ENCODE measurements at regions not wholly inside any gene's neighbourhood (a gene's known extent, or its start where the extent isn't known, plus 50 kb on each side); places are given as distances from the start of the nearest gene placed in this dataset.

DNA sequence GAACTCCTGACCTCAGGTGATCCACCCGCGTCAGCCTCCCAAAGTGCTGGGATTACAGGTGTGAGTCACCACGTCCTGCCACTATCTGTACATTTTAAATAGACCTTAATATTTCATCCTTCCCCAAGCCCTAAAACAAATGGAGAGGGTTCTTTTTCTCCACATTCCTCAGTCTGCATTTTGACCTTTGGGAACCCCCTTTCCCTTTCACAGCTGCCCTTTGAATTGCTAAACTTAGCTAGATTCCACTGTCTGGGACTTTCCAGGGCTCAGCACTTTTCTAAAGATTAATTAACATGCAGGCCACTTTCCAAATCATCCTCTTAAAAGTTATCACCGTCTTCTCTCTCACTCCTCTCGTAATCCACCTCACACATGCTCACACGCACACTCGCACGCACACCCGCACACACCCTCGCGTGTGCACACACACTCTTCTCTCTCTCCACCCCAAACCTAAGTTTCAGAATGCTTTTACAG is 124.2 kb downstream of the TMCO5A start:
- TF ChIP-seq POLR2AphosphoS5 (IDR thresholded peaks at IDR 0.05) (no peak), POLR2A (IDR thresholded peaks at IDR 0.05) (no peak), EP300 (IDR thresholded peaks at IDR 0.05) (no peak)
- TF ChIP-seq, protein P1, sequence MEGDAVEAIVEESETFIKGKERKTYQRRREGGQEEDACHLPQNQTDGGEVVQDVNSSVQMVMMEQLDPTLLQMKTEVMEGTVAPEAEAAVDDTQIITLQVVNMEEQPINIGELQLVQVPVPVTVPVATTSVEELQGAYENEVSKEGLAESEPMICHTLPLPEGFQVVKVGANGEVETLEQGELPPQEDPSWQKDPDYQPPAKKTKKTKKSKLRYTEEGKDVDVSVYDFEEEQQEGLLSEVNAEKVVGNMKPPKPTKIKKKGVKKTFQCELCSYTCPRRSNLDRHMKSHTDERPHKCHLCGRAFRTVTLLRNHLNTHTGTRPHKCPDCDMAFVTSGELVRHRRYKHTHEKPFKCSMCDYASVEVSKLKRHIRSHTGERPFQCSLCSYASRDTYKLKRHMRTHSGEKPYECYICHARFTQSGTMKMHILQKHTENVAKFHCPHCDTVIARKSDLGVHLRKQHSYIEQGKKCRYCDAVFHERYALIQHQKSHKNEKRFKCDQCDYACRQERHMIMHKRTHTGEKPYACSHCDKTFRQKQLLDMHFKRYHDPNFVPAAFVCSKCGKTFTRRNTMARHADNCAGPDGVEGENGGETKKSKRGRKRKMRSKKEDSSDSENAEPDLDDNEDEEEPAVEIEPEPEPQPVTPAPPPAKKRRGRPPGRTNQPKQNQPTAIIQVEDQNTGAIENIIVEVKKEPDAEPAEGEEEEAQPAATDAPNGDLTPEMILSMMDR (IDR thresholded peaks at IDR 0.05), result no peak

Measured in suprapubic skin (tissue), 4 donors.